ENCODE measurements at regions not wholly inside any gene's neighbourhood (a gene's known extent, or its start where the extent isn't known, plus 50 kb on each side); places are given as distances from the start of the nearest gene placed in this dataset.
"Not testable (repeated sequence)": the region's sequence is repeated elsewhere in the genome, so short reads cannot be mapped to it uniquely, and the experiment has no call there.

- DNase-seq = no peak
These were observed 145.3 kb upstream of the ECI2 start for GRCh38 chr6:4280707-4281106.

DNA sequence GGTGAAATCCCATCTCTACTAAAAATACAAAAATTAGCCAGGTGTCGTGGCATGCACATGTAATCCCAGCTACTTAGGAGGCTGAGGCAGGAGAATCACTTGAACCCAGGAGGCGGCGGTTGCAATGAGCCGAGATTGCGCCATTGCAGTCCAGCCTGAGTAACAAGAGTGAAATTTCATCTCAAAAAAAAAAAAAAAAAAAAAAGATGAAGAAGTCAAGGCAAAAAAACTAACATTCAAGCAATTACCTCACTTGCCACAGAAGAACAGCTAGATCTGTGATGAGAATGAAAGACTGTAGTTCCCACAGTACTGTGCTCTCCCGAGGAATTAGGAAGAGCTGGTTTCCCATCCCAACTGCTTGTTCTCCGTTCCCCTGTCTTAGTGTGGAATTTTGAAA lies 144.7 kb upstream of the ECI2 start:
- DNase-seq = no peak

GRCh38 chr6:4274382-4275082 lies 139.2 kb upstream of the ECI2 start:
- no peak for DNase-seq

- no peak for DNase-seq
These were observed 137.6 kb upstream of the ECI2 start for GRCh38 chr6:4272996-4273395.

- no peak for DNase-seq
These were observed 136.5 kb upstream of the ECI2 start for GRCh38 chr6:4271761-4272470.

DNA sequence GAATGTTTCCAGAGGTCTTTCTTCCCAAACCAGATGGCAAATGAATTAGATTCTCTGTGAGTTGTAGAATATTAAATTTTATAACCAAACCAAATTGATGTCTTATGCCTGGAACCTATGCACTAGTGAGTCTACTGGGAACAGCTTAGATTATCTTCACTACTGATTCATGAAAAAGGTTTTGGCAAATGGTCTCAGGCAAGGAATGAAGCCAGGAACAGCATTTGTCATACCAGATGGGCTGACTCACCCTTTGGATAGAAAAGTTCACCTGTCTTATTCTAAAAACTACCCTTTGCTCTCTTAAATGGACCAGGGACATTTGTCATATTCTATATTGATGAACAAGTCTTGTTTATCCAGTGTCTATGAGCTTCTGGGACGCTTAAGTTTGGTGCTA lies 135.4 kb upstream of the ECI2 start:
- no peak for DNase-seq

DNA sequence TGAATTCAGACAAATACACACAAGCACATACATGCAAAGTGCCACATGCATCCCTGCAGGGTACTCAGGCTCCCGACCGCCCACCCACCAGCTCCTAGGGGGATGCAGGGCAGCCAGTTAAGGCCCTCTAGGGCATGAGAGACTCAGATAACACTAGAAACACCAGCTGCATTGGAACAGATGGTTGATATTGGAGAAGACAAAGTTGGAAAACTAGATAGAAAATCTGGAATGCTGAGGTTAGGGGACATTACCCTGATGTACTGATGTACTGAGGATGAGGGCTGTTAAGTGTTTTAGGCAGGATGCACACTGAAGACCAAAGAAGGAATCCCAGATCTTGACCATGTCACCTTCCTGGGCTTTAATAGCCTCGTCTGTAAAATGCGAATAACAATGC lies 134.6 kb upstream of the ECI2 start:
- DNase-seq = no peak

- no peak for DNase-seq
These were observed 132.8 kb upstream of the ECI2 start for GRCh38 chr6:4268171-4268570.

DNA sequence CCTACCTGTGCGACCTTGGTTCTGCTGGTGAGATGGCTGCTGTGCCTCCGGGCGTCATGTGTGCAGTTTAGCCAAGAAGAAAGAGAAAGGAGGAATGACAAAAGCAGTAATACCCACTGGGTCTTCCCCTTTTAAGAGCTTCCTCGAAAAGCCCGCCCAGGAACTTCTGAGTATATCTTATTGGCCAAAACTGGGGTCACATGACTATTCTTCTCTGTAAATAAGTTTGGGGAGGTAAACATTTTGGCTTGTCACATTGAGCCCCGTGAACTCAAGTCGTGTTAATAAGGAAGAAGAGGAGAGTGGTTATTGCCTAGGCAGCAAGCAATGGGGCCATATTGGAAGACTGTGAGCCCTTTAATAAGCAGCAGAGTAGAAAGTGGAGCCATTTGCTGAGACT lies 130.4 kb upstream of the ECI2 start:
- DNase-seq = no peak

GRCh38 chr6:4264601-4265000 lies 129.2 kb upstream of the ECI2 start:
- no peak for DNase-seq

DNA sequence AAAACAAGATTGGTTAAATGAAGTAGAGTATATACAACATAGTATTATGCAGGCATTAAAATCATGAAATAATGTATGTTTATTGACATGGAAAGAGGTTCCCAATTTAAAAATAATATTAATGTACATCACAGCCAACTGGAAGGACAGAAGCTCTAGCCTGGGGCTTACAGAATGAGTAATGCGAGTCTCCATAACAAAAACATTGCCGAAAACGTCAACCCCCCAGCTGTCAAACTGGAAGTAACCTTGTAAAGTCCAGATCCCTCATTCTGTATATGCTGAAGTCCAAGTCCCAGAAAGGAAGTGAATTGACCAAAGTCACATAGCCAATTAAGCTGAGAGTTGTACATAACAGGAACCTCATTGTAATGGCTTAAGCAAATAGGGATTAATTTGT lies 128.7 kb upstream of the ECI2 start:
- DNase-seq = no peak

DNA sequence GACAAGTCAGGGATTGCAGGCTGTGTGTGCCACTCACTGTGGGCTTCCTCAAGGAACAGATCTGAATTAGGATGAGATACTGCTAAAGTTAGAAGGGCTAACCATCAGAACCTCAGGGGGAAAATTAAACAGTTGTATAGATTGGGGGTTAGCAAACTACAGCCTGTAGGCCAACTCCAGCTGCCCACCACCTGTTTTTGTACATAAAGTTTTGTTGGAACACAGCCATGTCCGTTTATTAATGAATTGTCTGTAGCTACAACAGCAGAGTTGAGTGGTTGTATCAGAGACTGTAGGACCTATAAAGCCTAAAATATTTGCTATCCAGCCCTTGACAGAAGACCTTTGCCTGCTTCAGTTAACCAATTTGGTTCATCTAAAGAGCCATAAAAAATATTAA lies 127.2 kb upstream of the ECI2 start:
- DNase-seq = no peak

- DNase-seq = no peak
These were observed 124.0 kb upstream of the ECI2 start for GRCh38 chr6:4259391-4259790.

GRCh38 chr6:4258733-4259132 lies 123.4 kb upstream of the ECI2 start:
- no peak for DNase-seq

DNA sequence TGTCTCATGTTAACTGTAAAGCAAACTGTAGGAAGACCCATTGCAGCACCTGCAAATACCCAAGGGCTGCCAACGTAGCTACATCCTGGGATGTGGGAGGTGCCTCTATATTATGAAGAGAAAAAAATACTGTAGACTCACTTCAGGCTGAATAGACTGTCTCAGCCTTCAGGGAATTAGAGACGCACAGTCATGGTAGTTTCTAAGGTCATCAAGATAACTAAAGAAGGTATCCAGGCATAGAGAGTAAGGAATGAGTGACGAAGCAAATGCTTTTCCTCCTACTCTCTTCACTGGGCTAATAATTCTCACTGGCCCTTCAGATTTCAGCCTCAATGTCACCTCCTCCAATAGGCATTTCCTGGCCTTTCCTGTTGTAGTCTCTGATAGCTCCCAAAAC lies 121.6 kb upstream of the ECI2 start:
- no peak for DNase-seq

DNA sequence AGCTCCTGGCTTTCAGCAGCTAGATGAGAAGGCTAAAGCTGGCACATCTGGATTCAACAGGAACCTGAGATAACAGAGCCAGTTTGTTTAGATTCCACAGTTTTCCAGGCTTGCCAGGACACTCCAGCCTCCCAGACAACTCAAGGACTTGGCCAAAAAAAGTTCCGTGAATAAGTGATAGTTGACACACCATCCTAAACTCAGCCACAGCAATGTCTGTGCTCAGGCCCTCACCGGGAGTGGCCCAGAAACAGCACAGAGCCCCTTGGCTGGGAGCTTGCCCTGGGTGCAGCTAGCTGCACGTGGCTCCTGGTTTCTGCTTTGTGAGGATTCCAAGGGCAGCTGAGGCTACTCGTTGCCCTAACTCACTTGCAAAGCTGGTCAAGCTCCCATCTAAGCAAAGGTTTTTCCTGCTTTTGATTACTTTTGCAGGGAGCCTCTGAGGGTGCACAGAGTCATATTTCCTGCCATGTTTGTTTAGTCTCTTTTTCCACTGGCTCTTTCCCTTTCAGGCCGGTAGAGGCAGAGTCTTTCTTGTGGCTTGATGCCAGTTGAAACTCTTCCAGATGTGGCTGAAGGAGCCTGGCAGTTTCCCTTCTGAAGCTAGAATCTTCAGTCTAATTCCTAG lies 118.3 kb upstream of the ECI2 start:
- no peak for DNase-seq

DNA sequence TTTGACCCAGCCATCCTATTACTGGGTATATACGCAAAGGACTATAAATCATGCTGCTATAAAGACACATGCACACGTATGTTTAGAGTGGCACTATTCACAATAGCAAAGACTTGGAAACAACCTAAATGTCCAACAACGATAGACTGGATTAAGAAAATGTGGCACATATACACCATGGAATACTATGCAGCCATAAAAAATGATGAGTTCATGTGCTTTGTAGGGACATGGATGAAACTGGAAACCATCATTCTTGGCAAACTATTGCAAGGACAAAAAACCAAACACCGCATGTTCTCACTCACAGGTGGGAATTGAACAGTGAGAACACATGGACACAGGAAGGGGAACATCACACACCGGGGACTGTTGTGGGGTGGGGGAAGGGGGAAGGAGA lies 117.1 kb upstream of the ECI2 start:
- DNase-seq = not testable (repeated sequence)

GRCh38 chr6:4250645-4251044 lies 115.3 kb upstream of the ECI2 start:
- no peak for DNase-seq

DNA sequence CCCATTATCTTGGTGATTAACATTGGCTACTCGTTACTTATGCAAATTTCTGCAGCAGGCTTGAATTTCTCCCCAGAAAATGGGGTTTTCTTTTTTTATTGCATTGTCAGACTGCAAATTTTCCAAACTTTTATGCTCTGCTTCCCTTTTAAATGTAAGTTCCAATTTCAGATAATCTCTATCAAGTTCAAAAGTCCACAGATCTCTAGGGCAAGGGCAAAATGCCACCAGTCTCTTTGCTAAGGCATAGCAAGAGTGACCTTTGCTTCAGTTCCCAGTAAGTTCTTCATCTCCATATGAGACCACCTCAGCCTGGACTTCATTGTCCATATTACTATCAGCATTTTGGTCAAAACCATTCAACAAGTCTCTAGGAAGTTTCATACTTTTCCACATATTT lies 108.5 kb upstream of the ECI2 start:
- DNase-seq = not testable (repeated sequence)

- DNase-seq = no peak
These were observed 107.9 kb upstream of the ECI2 start for GRCh38 chr6:4243237-4243636.

DNA sequence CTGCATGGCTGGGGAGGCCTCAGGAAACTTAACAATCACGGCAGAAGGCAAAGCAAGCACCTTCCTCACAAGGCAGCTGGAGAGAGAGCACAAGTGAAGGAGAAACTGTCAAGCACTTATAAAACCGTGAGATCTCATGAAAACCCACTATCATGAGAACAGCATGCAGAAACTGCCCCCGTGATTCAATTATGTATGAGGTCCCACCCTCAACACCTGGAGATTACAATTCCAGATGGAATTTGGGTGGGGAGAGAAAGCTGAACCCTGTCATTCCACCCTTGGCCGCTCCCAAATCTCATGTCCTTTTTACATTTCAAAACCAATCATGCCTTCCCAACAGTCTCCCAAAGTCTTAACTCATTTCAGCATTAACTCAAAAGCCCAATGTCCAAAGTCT lies 107.2 kb upstream of the ECI2 start:
- no peak for DNase-seq

DNA sequence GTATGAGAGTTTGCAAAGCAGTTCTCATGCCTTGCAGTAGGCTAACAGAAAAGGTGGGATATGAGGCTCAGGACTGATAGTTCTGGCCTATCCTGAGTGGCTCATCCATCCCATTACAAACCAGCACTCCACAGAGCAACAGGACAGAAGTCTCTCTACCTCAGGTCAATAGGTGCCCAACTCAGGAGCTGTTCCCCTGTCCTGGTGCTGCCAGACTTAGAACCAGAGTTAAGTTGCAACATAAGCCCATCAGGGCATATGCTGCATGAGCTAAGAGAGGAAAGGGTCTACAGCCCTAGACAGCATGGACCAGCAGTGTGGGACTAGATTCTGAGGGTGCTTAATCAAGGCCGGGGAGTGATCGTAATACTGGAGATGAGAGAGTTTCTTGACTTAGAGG lies 104.8 kb upstream of the ECI2 start:
- DNase-seq = no peak

DNA sequence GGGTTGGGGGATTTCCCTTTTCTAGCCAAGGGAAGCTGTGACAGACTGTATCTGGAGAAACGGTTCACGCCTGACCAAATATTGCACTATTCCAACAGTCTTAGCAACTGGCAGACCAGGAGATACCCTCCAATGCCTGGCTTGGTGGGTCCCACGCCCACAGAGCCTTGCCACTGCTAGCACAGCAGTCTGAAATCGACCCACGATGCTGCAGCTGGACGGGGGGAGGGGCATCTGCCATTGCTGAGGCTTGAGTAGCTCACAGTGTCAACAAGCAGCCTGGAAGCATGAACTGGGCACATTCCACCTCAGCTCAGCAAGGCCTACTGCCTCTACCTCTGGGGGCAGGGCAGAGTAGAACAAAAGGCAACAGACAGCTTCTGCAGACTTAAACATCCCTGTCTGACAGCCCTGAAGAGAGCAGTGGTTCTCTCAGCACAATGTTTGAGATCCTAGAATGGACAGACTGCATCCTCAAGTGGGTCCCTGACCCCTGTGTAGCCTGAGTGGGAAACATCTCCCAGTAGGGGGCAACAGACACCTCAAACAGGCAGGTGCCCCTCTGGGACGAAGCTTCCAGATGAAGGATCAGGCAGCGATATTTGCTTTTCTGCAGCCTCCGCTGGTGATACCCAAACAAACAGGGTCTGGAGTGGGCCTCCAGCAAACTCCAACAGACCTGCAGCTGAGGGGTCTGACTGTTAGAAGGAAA lies 89.9 kb upstream of the ECI2 start:
- no peak for DNase-seq
